Stomach (tissue), 8 donors: ENCODE measurements at regions not wholly inside any gene's neighbourhood (a gene's known extent, or its start where the extent isn't known, plus 50 kb on each side); places are given as distances from the start of the nearest gene placed in this dataset.
A peak's percentile ranks its signal among the peaks of the same experiment; 100 is the strongest.

Source experiments
- DNase-seq, 2 donors: peaks; one replicate each; pipeline versions ENCODE4 v3.0.0 to v3.0.0-alpha.2; 2013 to 2019
- H3K27ac ChIP-seq, 5 donors: fragments of 200-600 bp in 4 of 5; sonication (generic) in 4 of 5; one replicate each; pipeline ENCODE4 v1.5.1; 2013 to 2019; ENCODE audit warnings: mild to moderate bottlenecking in 1 of 5, moderate library complexity in 1 of 5
- H3K27me3 ChIP-seq, 3 donors: fragments of 200-600 bp; sonication (generic); one replicate each; pipeline ENCODE4 v1.5.1; 2017 to 2019; ENCODE audit warnings: mixed run types in 1 of 3
- H3K36me3 ChIP-seq, 4 donors: fragments of 200-600 bp; sonication (generic); 1 replicate in 3 of 4; 2 replicates in 1 of 4; pipeline ENCODE4 v1.5.1; 2016 to 2019
- H3K4me1 ChIP-seq, 4 donors: fragments of 200-600 bp; sonication (generic); one replicate each; pipeline ENCODE4 v1.5.1; 2016 to 2019
- H3K4me3 ChIP-seq, 4 donors: fragments of 200-600 bp; sonication (generic) in 3 of 4; one replicate each; pipeline ENCODE4 v1.5.1; 2016 to 2019; ENCODE audit warnings: mild to moderate bottlenecking in 1 of 4
- H3K9me3 ChIP-seq, 4 donors: fragments of 200-600 bp; sonication (generic); one replicate each; pipeline ENCODE4 v1.5.1; 2016 to 2019
- CTCF ChIP-seq, 7 experiments: fragments of 450-650 bp in 4 of 7; fragments of 200-600 bp in 3 of 7; sonication (generic) in 3 of 7; IDR thresholded peaks; one replicate each; pipeline ENCODE4 v1.5.1; 2016 to 2019; ENCODE audit warnings: antibody characterized with exemption in 7 of 7, control low read depth in 2 of 7, mild to moderate bottlenecking in 1 of 7
- EP300 ChIP-seq: sonication (generic); formaldehyde crosslinking; IDR thresholded peaks from one replicate; pipeline ENCODE4 v1.6.1; 2017; ENCODE audit warnings: antibody characterized with exemption
- POLR2A ChIP-seq, 4 donors: fragments of 450-650 bp; IDR thresholded peaks; one replicate each; pipeline ENCODE4 v1.6.1; 2016; ENCODE audit warnings: antibody characterized with exemption in 4 of 4, control low read depth in 2 of 4, mild to moderate bottlenecking in 1 of 4, moderate library complexity in 1 of 4
- POLR2AphosphoS5 ChIP-seq, 3 donors: sonication (generic); formaldehyde crosslinking; IDR thresholded peaks; one replicate each; pipeline ENCODE4 v1.6.1; 2016; ENCODE audit warnings: antibody characterized with exemption in 3 of 3
- WGBS, 5 donors: extraction: QIAGEN DNeasy Blood & Tissue Kit in 3 of 5; methylation state at CpG; one replicate each; pipeline versions ENCODE4 v1.1.5 to v1.1.7; 2013 to 2018; 5-methylcytosine and 5-hydroxymethylcytosine counted together
- intact Hi-C: fragments of 100-400 bp; cut with DNase I; formaldehyde crosslinking; loops from one replicate; pipeline ENCODE4 v1.15.1; 2023; ENCODE audit warnings: low total_unique reads
- donor health status: healthy with polysubstance abuse.
- donor health status: Bipolar disorder and iron deficiency.
- donor health status: healthy.

GRCh38 chr12:77239617-77240016, 174.2 kb upstream of the E2F7 start:
- no peak overlapping the region for H3K27ac ChIP-seq
- no peak overlapping the region for H3K4me3 ChIP-seq
- TF ChIP-seq POLR2A (IDR thresholded peaks at IDR 0.05) (no peak), EP300 (no peak), POLR2AphosphoS5 (IDR thresholded peaks at IDR 0.05) (no peak)
- H3K4me1 ChIP-seq = no peaks in the 10 kb centered on the region
- no peak for DNase-seq
- no peaks in the 10 kb centered on the region for H3K36me3 ChIP-seq
- WGBS, 5 donors = 95 to 100% (median 100%) methylated on average over 1 of the region's 1 CpG
- no peaks in the 10 kb centered on the region for H3K9me3 ChIP-seq
- H3K27me3 ChIP-seq = no peaks in the 10 kb centered on the region
- intact Hi-C loops = no loop called here

GRCh38 chr12:77238335-77238734, 173.0 kb upstream of the E2F7 start:
- H3K9me3 ChIP-seq = no peaks in the 10 kb centered on the region
- no peak overlapping the region for H3K4me3 ChIP-seq
- no peaks in the 10 kb centered on the region for H3K4me1 ChIP-seq
- TF ChIP-seq EP300 (no peak), CTCF (IDR thresholded peaks at IDR 0.05) (no peak), POLR2AphosphoS5 (IDR thresholded peaks at IDR 0.05) (no peak), POLR2A (IDR thresholded peaks at IDR 0.05) (no peak)
- DNase-seq = no peak
- intact Hi-C loops = no loop called here
- WGBS, 5 donors = 24 to 53% (median 39%) methylated on average over 2 of the region's 2 CpGs
- no peak overlapping the region for H3K27ac ChIP-seq
- no peaks in the 10 kb centered on the region for H3K36me3 ChIP-seq
- no peaks in the 10 kb centered on the region for H3K27me3 ChIP-seq

GRCh38 chr12:77237896-77238295, 172.5 kb upstream of the E2F7 start:
- Histone ChIP-seq H3K36me3 (no peaks in the 10 kb centered on the region), H3K4me3 (no peak overlapping the region), H3K27me3 (no peaks in the 10 kb centered on the region), H3K27ac (no peak overlapping the region), H3K4me1 (no peaks in the 10 kb centered on the region), H3K9me3 (no peaks in the 10 kb centered on the region)
- intact Hi-C loops = no loop called here
- WGBS, 5 donors = 94 to 100% (median 96%) methylated on average over 1 of the region's 1 CpG
- no peak for DNase-seq
- TF ChIP-seq POLR2AphosphoS5 (IDR thresholded peaks at IDR 0.05) (no peak), CTCF (IDR thresholded peaks at IDR 0.05) (no peak), POLR2A (IDR thresholded peaks at IDR 0.05) (no peak), EP300 (no peak)

GRCh38 chr12:77236066-77236465, 170.7 kb upstream of the E2F7 start:
- Histone ChIP-seq H3K27ac (no peak overlapping the region), H3K27me3 (no peaks in the 10 kb centered on the region), H3K9me3 (no peaks in the 10 kb centered on the region), H3K4me1 (peaks cover 0 to 17% (median 6%) of the 10 kb centered on the region in 4 donors), H3K36me3 (no peaks in the 10 kb centered on the region), H3K4me3 (no peak overlapping the region)
- intact Hi-C loops = no loop called here
- DNase-seq = no peak
- TF ChIP-seq POLR2AphosphoS5 (IDR thresholded peaks at IDR 0.05) (no peak), EP300 (no peak), CTCF (IDR thresholded peaks at IDR 0.05) (no peak), POLR2A (IDR thresholded peaks at IDR 0.05) (no peak)

GRCh38 chr12:77232045-77232444, 166.7 kb upstream of the E2F7 start:
- Histone ChIP-seq H3K9me3 (no peaks in the 10 kb centered on the region), H3K4me1 (peaks cover 0 to 33% (median 13%) of the 10 kb centered on the region in 4 donors), H3K27ac (peak overlapping the region; percentile 56 to 82 (median 69)), H3K4me3 (no peak overlapping the region), H3K36me3 (no peaks in the 10 kb centered on the region), H3K27me3 (no peaks in the 10 kb centered on the region)
- intact Hi-C loops = no loop called here
- TF ChIP-seq POLR2AphosphoS5 (IDR thresholded peaks at IDR 0.05) (no peak), POLR2A (IDR thresholded peaks at IDR 0.05) (no peak), EP300 (no peak), CTCF (IDR thresholded peaks at IDR 0.05) (no peak)
- WGBS, 5 donors = 40 to 71% (median 70%) methylated on average over 1 of the region's 1 CpG
- peak in 1 of 2 donors; percentile 31 for DNase-seq
